Epidermal melanocyte (primary cell): ENCODE measurements at regions not wholly inside any gene's neighbourhood (a gene's known extent, or its start where the extent isn't known, plus 50 kb on each side); places are given as distances from the start of the nearest gene placed in this dataset.
"Not testable (repeated sequence)": the region's sequence is repeated elsewhere in the genome, so short reads cannot be mapped to it uniquely, and the experiment has no call there.

Experiments used
- DNase-seq: peaks from one replicate; pipeline ENCODE4 v3.0.0; 2011; ENCODE audit warnings: low spot score; ENCODE audit not compliant: insufficient read length

DNA sequence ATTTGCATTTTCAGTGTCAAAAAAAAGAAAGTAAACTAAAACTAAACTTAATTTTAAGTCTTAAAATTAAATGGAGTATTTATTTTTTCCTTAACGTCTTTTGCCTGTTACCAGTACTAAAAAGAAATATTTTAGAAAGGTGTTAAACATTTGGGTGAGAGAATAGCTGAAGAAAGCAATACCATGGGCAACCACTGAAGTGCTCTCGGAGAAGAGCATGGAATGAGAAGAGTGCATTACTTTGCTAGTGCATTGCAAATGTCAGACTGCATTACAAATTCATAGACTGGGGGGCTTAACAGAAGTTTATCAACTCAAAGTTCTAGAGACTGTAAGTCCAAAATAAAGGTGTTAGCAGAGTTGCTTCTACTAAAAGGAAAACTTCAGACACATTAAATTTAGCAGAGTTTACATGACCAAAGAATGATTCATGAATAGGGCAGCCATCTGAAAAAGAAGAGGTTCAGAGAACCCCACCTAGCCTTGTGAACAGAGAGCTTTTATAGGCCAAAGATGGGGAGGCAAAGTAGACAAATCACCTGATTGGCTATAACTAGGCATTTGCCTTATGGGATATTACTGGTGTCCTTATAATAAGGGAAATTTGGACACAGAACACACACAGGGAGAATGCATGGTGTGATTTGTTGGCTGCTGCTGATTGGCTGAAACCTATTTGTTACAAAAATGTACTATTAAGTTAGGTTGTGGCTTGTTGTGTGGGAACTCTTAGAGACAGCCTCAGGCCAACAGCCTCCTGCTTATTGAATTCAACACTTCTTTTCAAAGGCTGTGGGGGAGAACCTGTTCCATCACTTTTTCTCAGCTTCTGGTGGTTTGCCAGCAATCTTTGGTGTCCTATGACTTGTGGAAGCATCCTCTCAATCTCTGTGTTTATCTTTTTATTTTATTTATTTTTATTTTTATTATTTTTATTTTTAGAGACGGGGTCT lies 106.7 kb upstream of the RREB1 start:
- no peak for DNase-seq

DNA sequence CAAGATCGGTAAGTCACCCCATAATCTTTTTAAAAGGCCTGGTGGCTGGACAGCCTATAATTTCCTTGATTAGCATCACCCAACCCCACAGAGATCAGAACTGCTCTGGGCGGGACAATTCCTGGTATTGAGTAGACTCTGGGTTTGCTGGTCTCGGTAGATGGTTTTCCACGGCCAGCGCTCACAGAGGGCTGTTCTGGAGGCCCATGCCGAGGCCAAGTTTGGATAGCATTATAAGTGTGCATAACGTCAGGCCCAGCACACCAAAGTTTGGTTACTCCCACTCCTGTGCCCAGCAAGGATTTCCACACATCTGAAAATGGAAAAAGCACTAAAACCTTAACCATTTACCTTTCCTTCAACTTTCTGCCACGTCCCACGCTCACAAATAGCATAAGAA lies 104.7 kb upstream of the RREB1 start:
- no peak for DNase-seq

DNA sequence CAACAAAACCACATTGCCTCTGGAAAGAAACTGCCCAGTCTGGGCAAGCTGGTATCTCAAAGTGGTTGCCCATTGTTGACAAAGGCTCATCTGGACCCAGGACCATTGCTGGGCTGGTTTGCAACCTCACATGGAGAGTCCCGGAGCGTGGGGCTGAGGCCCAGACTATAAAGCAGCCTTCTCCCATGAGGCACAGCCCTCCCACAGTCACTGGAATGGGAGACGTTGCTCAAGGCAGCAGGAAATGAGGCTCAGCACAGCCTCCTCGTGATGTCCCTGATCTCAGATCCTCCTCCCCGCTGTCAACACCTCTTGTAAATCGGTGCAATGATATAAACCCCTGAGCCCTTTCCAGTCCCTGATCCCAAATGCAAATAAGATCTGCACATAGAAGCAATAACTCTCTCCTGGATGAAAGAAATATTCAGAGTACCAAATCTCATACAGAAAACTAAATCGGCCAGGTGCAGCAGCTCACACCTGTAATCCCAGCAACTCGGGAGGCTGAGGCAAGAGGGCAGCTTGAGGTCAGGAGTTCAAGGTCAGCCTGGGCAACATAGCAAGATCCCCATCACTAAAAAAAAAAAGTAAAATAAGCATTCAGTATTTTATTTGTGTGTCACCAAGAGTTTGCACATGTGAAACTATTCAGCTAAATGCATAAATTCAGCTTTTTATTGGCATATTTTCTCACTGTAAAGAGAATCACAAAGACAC lies 103.0 kb upstream of the RREB1 start:
- DNase-seq = no peak

DNA sequence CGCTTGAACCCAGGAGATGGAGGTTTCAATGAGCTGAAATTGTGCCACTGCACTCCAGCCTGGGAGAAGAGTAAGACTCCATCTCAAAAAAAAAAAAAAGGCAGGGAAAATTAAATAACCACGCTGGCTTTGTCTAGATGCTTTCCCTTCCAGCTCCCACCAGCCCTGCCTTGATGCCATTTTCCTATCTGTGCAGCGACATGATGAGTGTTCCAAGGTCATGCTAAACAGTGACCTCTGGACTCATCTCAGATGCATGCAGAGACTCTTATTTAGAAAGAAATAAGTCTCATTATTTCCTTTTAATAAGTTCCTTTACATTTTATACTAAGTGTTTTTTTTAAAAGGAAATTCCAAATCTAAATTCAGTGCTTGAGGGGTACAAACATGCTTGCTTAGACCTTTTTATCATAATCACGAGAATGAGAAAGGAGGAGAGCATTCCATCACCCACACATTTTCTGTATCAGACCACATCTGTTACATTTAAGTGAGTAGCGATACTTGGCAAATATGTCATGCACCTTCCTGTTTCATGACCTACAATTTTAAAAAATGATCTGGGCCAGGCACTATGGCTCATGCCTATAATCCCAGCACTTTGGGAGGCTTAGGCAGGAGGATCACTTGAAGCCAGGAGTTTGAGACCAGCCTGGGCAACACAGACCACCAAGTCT lies 101.1 kb upstream of the RREB1 start:
- DNase-seq = no peak

DNA sequence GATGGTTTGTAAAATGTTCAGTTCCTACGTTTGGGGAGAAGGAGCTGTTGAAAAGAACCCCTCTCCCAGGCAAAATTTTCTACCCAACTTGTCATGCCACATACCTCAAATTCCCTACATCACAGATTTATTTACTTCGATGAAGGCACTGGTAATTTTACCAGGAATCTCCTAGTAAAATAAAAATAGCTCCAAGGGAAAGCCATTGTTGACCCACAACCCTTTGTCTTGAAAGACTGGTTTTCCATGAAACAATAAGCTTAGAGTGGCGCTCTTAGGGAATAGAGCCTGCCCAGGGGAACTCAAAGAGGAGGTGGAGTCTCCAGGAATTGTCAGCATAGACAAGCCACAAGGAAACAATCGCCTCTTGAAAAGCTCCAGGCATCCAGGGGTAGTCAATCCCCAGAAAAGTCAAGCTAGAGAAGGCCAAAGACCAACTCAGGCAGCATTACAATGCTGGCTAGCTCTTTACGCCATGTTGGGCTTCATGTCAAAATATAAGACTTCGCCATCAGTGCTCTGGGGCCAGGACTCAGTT lies 99.2 kb upstream of the RREB1 start:
- DNase-seq = no peak

DNA sequence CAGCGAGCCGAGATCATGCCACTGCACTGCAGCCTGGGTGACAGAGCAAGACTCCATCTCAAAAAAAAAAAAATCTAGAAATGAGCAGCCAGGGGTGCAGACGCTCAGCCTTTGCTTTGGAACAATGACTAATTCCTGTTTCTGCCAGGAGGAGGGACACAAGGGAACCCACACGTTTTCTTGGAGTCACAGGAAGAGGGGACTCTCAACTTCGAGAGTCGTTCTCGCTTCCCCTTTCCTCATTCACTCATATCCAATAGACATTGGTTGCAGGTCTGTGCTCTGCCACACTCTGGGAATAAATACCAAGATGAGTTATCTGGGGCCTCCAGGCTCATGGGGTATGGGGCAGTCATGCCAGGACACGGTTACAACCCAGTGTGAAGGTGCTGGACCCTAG lies 91.5 kb upstream of the RREB1 start:
- no peak for DNase-seq

DNA sequence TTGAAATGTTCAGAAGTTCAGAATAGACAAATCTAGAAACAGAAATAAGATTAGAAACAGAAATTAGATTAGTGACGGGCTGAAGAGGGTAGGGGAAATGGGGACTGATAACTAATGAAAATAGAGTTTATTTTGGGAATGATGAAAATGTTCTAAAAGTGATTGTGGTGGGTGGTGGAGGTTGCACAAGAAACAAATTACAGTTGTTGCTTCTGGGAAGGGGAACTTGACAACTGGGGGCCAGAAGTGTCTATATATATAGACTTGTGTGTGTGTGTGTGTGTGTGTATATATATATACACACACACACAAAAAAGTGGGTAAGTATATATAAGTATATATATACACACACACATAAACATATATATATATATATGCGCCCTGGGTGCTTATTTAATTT lies 86.5 kb upstream of the RREB1 start:
- DNase-seq = no peak

DNA sequence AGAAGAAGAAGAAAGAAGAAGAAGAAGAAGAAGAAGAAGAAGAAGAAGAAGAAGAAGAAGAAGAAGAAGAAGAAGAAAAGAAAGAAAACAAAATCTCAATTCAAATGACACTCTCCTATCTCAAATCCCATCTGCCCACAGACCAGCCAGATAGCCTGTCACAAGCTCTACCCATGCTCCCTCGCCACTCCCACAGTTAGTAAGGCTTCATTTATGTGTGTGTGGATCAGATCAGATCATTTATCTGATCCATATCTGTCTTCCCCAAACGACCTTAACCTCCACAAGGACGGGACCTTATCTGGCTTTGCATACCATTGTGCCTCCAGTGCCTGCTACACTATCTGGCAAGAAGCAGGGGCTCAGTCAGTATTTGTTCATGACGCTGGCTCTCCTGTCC lies 81.9 kb upstream of the RREB1 start:
- DNase-seq = no peak

DNA sequence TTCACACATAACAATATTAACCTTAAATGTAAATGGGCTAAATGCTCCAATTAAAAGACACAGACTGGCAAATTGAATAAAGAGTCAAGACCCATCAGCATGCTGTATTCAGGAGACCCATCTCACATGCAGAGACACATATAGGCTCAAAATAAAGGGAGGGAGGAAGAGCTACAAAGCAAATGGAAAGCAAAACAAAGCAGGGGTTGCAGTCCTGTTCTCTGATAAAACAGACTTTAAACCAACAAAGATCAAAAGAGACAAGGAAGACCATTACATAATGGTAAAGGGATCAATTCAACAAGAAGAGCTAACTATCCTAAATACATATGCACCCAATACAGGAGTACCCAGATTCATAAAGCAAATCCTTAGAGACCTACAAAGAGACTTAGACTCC lies 78.8 kb upstream of the RREB1 start:
- not testable (repeated sequence) for DNase-seq

DNA sequence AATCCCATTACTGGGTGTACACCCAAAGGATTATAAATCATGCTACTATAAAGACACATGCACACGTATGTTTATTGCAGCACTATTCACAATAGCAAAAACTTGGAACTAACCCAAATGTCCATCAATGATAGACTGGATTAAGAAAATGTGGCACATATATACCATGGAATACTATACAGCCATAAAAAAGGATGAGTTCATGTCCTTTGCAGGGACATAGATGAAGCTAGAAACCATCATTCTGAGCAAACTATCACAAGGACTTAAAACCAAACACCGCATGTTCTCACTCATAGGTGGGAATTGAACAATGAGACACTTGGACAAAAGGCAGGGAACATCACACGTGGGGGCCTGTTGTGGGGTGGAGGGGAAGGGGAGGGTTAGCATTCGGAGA lies 76.8 kb upstream of the RREB1 start:
- DNase-seq = not testable (repeated sequence)

DNA sequence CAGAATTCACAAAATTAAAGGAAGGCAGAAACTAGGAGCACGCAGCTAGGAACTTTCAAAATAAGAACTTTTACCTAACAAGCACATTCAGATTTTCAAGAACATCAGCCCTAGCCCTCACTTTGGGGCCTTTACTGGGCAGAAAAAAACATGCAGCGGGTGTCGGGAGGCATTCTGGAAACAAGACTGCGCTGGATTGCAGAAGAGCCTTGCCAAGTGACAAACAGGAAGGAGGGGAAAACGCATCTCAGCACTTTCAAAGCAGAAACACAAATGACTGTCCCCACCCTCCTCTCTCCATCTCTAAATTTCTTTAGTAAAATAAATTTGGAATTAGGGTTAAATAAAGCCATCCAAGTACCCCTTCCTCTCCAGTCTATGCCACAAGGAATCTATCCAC lies 74.6 kb upstream of the RREB1 start:
- no peak for DNase-seq

DNA sequence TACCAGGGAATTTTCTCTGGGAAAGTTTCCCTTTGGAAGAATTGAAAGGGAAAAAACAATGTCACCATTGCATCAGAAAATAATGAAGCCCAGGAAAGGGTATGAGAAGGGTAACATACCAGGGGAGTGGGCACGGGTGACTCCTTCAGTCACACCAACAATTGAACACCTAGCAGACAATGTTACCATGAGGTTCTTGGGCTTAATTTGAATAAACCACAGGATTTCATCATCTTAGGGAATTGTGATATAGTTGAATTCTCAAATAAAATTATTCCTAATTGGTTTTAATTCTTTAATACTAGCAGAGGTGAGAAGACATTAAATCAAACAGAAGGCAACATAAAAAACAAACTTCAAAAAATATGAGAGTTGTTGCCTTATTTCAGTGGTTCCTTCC lies 73.7 kb upstream of the RREB1 start:
- DNase-seq = no peak

DNA sequence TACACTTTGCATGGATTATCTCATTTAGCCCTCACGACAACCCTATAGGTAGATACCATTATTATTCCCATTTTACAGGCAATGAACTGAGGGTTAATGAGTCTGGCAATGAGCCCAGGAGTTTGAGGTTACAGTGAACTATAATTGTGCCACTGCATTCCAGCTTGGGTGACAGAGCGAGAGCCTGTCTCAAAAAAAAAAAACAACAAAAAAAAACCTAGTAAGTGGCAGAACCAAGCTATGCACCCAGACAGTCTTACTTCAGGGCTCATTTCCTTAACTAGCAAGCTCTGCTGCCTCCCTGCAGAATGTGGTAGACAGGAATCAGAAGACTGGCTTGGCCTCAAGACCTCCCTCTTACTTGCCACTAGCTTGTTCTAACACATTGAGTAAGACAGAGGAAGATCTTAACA lies 71.9 kb upstream of the RREB1 start:
- no peak for DNase-seq

DNA sequence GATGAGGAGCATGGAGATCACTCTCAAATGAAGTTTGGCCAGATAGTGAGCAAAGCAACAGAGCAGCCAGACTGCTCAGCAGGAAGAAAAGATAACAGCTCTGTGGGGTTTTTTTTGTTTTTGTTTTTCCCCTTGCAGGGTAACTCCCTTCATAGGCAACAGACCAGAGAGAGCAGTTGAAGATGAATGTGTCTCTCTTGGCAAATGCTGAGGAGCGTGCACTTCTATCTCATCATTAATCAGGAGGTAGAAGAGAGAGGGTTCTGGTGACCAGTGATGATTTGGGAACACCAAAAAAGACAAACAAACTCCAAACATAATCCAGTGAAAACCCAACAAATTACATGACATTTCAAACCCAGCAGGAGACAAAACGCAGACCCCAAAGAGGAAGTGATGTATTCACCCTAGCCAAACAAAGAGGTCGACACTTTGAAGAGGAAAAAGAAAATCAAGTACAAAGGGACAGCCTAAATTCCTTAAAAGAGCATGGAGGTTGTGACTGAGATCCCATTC lies 66.2 kb upstream of the RREB1 start:
- no peak for DNase-seq

DNA sequence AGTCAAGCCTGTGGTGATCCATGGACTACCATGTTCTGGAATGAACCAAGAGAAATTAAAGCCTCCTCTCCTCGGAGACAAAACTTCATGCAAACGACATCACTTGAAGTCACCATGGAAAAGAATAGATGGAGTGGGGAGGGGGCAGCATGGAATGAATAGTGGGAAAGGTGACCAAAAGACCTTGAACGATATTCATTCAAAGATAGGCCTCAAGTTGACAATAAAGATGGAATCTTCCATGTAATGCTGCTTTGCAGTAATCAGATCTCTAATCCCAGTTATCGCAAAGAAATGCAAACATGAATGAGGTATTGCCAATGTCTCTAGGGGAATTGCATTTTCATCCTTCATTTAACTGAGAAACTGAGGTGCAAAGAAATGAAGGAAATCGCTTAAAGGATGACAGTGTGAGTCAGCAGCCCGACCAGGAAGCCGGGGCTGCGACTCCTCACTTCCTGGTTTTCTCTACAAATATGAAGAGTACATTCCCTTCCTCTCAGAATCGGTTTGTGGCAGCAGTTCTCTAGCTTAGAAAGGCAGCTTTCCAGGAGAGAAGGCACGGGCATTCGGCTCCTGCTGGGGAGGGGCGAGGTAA lies 65.6 kb upstream of the RREB1 start:
- DNase-seq = no peak

DNA sequence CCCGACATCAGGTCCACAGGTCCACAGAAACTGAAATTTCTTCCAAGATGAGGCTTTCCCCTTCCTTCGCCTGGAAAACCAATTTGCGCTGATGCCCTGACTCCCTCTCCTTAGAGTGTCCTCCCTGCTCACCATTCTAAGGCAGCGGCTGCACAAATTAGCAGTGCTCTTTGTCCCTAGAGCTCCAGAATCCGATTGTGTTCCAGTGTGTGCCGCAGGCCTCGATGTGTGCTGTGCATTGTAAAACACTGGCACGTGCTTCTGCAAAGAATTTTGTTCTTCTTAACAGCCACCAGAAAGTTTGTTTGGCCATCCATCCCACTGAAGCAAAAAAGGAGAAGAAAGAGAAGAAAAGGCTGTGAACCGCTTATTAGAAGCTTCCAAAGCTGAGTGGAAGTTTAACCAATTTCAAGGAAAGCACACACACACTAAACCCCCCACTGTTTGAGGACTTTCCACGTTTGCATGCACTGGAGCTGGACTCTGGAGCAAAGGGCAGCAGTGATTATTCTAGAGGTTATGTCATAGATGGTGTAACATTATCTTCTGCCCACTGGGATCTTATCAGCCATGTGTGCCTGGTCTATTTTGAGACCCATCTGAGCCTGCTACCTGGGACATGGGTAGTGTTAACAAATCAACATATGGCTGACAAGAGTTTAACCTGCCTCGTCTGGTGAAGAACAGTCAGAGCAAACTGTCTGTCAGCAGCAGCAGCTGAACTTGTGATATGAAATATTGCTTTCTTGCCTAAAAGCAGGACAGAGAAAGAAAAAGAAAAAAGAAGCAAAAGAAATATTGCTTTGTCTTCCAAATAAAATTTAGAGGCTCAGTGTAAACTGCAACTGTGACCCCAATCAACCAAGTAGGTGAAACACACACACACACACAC lies 64.9 kb upstream of the RREB1 start:
- DNase-seq = no peak

DNA sequence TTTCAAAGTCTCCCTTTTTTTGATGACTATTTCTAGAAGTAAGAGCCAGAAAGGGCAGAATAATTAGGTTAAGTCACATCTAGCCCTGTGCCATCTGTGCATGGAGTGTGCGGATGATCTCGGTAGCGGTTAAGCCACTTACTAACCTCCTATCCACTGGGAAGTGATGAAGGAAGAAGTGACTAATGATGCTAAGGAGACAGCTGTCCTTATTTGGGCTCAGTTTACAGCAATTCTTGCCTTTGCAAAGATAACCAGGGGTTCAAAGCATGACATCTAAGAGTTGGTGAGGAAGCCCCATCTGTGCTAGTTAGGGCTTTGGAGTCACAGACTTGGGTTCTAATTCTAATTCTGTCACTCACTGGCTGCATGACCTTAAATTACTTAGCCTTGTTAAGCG lies 62.4 kb upstream of the RREB1 start:
- no peak for DNase-seq

DNA sequence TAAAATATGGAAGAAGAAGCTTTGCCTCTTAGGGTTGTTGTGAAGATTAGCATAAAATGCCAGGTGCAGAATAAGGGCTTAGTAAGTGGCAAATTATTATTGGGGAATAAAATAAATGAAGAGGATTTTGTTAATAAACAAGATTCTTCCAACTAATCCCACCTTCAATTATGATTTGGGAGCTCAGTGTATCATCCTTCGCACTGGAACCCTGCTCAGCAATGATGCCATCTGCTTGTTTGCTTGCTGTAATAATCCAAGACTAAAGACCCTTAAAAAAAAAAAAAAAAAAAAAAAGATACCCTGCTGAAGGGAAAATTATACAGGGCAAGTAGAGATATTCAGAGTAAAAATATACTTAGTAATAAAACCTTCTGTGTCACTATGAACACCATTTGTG lies 62.0 kb upstream of the RREB1 start:
- DNase-seq = no peak

DNA sequence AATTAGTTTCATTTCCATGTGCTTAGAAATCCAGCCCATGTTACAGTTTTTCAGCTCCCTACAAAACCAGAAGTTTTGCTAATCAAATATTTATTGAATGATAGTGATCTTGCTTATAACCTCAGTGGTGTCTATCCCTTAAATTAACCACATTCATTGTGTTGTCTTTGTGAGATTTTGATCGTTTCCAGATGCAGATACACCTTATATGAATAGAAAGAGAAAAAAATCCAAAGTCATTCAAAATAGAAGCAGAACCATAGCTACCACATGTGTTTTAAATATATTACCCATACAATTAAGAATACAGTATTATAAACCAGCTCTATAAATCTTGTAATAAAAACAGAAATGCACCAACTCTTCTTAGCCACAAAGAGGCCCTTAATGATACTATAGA lies 60.6 kb upstream of the RREB1 start:
- no peak for DNase-seq

DNA sequence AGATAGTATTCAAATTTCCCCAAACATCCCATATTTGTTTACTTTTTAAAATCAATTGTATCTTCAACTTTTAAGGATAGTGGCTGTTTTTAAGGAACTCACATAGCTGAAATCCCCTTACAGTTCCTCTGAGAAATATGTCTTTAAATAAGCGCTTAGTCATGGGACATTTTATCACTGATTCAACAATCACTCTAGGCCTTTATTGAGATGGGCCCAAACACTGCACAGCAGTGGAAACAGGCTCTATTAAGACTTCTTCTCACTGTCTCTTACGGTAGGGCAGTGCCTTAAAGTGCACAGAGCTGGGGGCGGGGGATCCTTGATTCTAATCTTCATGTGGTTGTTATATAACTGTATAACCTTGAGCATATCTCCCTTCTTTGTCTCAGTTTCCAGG lies 59.8 kb upstream of the RREB1 start:
- DNase-seq = no peak
